ENCODE measurements at regions not wholly inside any gene's neighbourhood (a gene's known extent, or its start where the extent isn't known, plus 50 kb on each side); places are given as distances from the start of the nearest gene placed in this dataset.

- TF ChIP-seq POLR2AphosphoS5 (IDR thresholded peaks at IDR 0.05; ENCODE audit: low read depth, low read length) (no peak), TAF1 (IDR thresholded peaks at IDR 0.05; ENCODE audit: borderline replicate concordance, low read depth, low read length) (no peak), POLR2A (IDR thresholded peaks at IDR 0.05; ENCODE audit: low read depth, low read length) (no peak)
These were observed 410.4 kb upstream of the MPDZ start for GRCh38 chr9:13689925-13690324.

Measured in GM12892 (cell line).